Stomach smooth muscle (tissue), 2 donors: ENCODE measurements at regions not wholly inside any gene's neighbourhood (a gene's known extent, or its start where the extent isn't known, plus 50 kb on each side); places are given as distances from the start of the nearest gene placed in this dataset.
"Not testable (repeated sequence)": the region's sequence is repeated elsewhere in the genome, so short reads cannot be mapped to it uniquely, and the experiment has no call there.

ENCODE experiments used
- H3K27ac ChIP-seq: one replicate; pipeline ENCODE4 v1.7.0; 2013; ENCODE audit warnings: mild to moderate bottlenecking, low read length, inconsistent platforms
- H3K27me3 ChIP-seq, 2 donors: one replicate each; pipeline ENCODE4 v1.7.0; 2013; ENCODE audit warnings: low read length in 2 of 2; ENCODE audit not compliant: insufficient read depth in 2 of 2, control insufficient read depth in 1 of 2
- H3K36me3 ChIP-seq, 2 donors: one replicate each; pipeline ENCODE4 v1.7.0; 2013; ENCODE audit warnings: low read length in 2 of 2; ENCODE audit not compliant: control insufficient read depth in 2 of 2, insufficient read depth in 2 of 2
- H3K4me1 ChIP-seq: one replicate; pipeline ENCODE4 v1.7.0; 2013; ENCODE audit warnings: low read length; ENCODE audit not compliant: control insufficient read depth, insufficient read depth
- H3K4me3 ChIP-seq, 2 donors: one replicate each; pipeline ENCODE4 v1.7.0; 2013; ENCODE audit warnings: low read length in 2 of 2
- H3K9ac ChIP-seq, 2 donors: one replicate each; pipeline ENCODE4 v1.7.0; 2013; ENCODE audit warnings: low read length in 2 of 2, mild to moderate bottlenecking in 1 of 2
- H3K9me3 ChIP-seq, 2 donors: one replicate each; pipeline ENCODE4 v1.7.0; 2013; ENCODE audit warnings: low read length in 2 of 2; ENCODE audit not compliant: control insufficient read depth in 2 of 2
- donor health status: healthy.
- donor health status: Pancreatic carcinoma.

- Histone ChIP-seq H3K27me3 (no peaks in the 10 kb centered on the region), H3K36me3 (no peaks in the 10 kb centered on the region), H3K4me3 (no peak overlapping the region), H3K9me3 (no peaks in the 10 kb centered on the region), H3K4me1 (no peaks in the 10 kb centered on the region), H3K27ac (no peak overlapping the region), H3K9ac (no peak overlapping the region)
These were observed 512.8 kb downstream of the UQCRFS1 start for GRCh38 chr19:28700176-28700575.

DNA sequence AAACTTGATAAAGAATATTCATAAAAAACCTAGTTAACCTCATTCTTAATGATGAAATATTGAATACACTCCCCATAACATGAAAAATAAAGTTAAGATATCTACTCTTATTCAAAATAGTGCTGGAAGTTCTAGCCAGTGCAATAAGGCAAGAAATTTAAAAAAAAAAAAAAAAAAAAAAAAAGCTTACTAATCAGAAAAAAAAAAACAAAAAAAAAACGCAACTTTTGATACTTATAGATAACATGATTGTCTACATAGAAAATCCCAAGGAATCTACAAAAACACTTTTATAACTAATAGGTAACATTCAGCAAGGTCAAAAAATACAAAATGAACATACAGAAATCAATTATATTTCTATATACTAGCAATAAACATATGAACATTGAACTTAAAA is 515.6 kb downstream of the UQCRFS1 start:
- no peak overlapping the region for H3K27ac ChIP-seq
- H3K9me3 ChIP-seq: peaks cover 0 to 2% of the 10 kb centered on the region in 2 donors
- no peaks in the 10 kb centered on the region for H3K4me1 ChIP-seq

GRCh38 chr19:28694812-28695211 is 518.1 kb downstream of the UQCRFS1 start:
- H3K9me3 ChIP-seq: peaks cover 0 to 6% of the 10 kb centered on the region in 2 donors
- no peaks in the 10 kb centered on the region for H3K4me1 ChIP-seq
- H3K27ac ChIP-seq: no peak overlapping the region
- H3K27me3 ChIP-seq: no peaks in the 10 kb centered on the region
- H3K9ac ChIP-seq: no peak overlapping the region
- no peaks in the 10 kb centered on the region for H3K36me3 ChIP-seq
- H3K4me3 ChIP-seq: no peak overlapping the region

More for the DNA sequence above, 515.6 kb downstream of the UQCRFS1 start:
- H3K4me3 ChIP-seq: no peak overlapping the region
- no peaks in the 10 kb centered on the region for H3K36me3 ChIP-seq
- H3K27me3 ChIP-seq: no peaks in the 10 kb centered on the region
- H3K9ac ChIP-seq: no peak overlapping the region

DNA sequence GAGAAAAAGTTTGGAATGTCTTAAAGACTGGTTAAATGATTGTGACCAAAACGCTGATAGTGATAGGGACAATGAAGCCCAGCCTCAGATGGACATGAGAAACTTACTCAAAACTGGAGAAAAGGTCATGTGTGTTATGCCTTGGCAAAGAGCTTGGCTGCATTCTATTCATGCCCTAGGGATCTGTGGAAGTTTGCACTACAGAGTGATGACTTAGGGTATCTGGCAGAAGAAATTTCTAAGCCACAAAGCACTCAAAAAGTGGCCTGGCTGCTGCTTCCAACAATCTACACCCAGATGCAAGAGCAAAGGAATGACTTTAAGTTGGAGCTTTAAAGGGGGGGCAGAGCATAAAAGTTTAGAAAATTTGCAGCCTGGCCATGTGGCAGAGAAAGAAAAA is 521.3 kb downstream of the UQCRFS1 start:
- Histone ChIP-seq H3K36me3 (no peaks in the 10 kb centered on the region), H3K4me3 (no peak overlapping the region), H3K9me3 (peaks cover 0 to 6% of the 10 kb centered on the region in 2 donors), H3K27ac (no peak overlapping the region), H3K4me1 (no peaks in the 10 kb centered on the region), H3K27me3 (no peaks in the 10 kb centered on the region), H3K9ac (no peak overlapping the region)

GRCh38 chr19:28689464-28689863 is 523.5 kb downstream of the UQCRFS1 start:
- not testable (repeated sequence) for H3K4me3 ChIP-seq, H3K36me3 ChIP-seq, H3K27ac ChIP-seq, H3K4me1 ChIP-seq, H3K9ac ChIP-seq, H3K27me3 ChIP-seq
- peaks cover 0 to 11% of the 10 kb centered on the region in 2 donors for H3K9me3 ChIP-seq

GRCh38 chr19:28687296-28687695 is 525.7 kb downstream of the UQCRFS1 start:
- no peaks in the 10 kb centered on the region for H3K36me3 ChIP-seq
- no peak overlapping the region for H3K4me3 ChIP-seq
- H3K27ac ChIP-seq: no peak overlapping the region
- no peaks in the 10 kb centered on the region for H3K27me3 ChIP-seq
- peaks cover 0 to 9% of the 10 kb centered on the region in 2 donors for H3K9me3 ChIP-seq
- H3K4me1 ChIP-seq: no peaks in the 10 kb centered on the region
- H3K9ac ChIP-seq: no peak overlapping the region

DNA sequence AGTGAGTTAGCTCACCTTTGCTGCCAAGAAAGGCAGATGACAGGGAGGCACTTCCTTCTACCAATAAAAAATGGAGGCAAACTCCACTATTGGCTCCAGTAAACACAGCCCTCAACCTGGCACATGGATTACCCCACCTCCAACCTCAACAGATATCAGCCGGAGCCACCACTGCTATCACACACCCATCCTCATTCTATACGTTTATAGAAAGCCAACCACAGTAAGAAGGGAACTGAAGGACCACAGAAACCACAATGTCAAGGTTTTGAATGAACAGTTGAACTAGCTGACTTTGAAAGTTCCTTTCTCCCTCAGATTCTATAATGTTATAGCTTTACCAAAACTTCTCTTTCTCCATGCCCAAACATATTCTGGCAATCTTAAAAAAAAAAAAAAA is 526.2 kb downstream of the UQCRFS1 start:
- Histone ChIP-seq H3K9me3 (peaks cover 0 to 7% of the 10 kb centered on the region in 2 donors), H3K9ac (no peak overlapping the region), H3K27ac (no peak overlapping the region), H3K4me3 (no peak overlapping the region), H3K36me3 (no peaks in the 10 kb centered on the region), H3K27me3 (no peaks in the 10 kb centered on the region), H3K4me1 (no peaks in the 10 kb centered on the region)

- Histone ChIP-seq H3K4me3 (no peak overlapping the region), H3K27me3 (no peaks in the 10 kb centered on the region), H3K9me3 (peaks cover 0 to 5% of the 10 kb centered on the region in 2 donors), H3K4me1 (no peaks in the 10 kb centered on the region), H3K27ac (no peak overlapping the region), H3K36me3 (no peaks in the 10 kb centered on the region), H3K9ac (no peak overlapping the region)
These were observed 527.1 kb downstream of the UQCRFS1 start for GRCh38 chr19:28685802-28686201.

DNA sequence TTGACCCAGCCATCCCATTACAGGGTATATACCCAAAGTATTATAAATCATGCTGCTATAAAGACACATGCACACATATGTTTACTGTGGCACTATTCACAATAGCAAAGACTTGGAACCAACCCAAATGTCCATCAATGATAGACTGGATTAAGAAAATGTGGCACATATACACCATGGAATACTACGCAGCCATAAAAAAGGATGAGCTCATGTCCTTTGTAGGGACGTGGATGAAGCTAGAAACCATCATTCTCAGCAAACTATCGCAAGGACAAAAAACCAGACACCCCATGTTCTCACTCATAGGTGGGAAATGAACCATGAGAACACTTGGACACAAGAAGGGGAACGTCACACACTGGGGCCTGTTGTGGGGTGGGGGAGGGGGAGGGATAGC is 527.9 kb downstream of the UQCRFS1 start:
- H3K4me1 ChIP-seq, H3K36me3 ChIP-seq: not testable (repeated sequence)

GRCh38 chr19:28680111-28680510 is 532.8 kb downstream of the UQCRFS1 start:
- Histone ChIP-seq H3K4me1 (no peaks in the 10 kb centered on the region), H3K27ac (no peak overlapping the region), H3K9me3 (no peaks in the 10 kb centered on the region), H3K4me3 (no peak overlapping the region), H3K36me3 (no peaks in the 10 kb centered on the region), H3K27me3 (no peaks in the 10 kb centered on the region), H3K9ac (no peak overlapping the region)

More for the DNA sequence above, 527.9 kb downstream of the UQCRFS1 start:
- not testable (repeated sequence) for H3K9me3 ChIP-seq, H3K9ac ChIP-seq, H3K4me3 ChIP-seq, H3K27ac ChIP-seq, H3K27me3 ChIP-seq

DNA sequence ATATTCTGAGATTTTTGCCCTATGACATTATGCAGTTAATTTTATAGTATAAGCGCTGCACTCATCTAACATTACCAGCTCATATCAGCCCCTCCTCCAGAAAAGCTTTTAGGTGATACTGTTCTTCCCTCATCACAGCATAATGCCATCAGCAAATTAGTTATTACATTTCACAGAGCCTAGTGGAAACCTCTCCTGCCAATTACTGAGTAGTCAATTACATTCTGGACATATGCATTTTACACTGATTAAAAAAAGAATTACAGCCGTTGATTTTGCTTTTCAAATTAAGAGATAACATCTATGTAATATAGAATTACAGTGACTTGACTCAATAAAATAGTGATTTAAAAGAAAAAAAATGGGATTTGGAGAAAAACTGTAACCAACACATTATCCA is 542.1 kb downstream of the UQCRFS1 start:
- Histone ChIP-seq H3K27me3 (no peaks in the 10 kb centered on the region), H3K9ac (no peak overlapping the region), H3K9me3 (peaks cover 4 to 14% of the 10 kb centered on the region in 2 donors), H3K27ac (no peak overlapping the region), H3K36me3 (no peaks in the 10 kb centered on the region), H3K4me3 (no peak overlapping the region), H3K4me1 (no peaks in the 10 kb centered on the region)
